ENCODE measurements at regions not wholly inside any gene's neighbourhood (a gene's known extent, or its start where the extent isn't known, plus 50 kb on each side); places are given as distances from the start of the nearest gene placed in this dataset.

GRCh38 chr13:79792716-79793115, 311.8 kb downstream of the NDFIP2 start:
- H3K4me3 Mint-ChIP-seq, result no peak overlapping the region
- H3K9me3 Mint-ChIP-seq, result no peaks in the 10 kb centered on the region
- H3K27me3 ChIP-seq (ENCODE audit: control insufficient read depth, insufficient read depth, low read length, poor library complexity, severe bottlenecking), result no peaks in the 10 kb centered on the region
- no peaks in the 10 kb centered on the region for H3K36me3 Mint-ChIP-seq (ENCODE audit: low read depth)
- DNase-seq, result no peak
- H3K27me3 Mint-ChIP-seq (ENCODE audit: insufficient read depth), result no peaks in the 10 kb centered on the region
- H3K27ac Mint-ChIP-seq, result no peak overlapping the region
- no peak for TF ChIP-seq CTCF (conservative IDR thresholded peaks at IDR 0.05)
- no peaks in the 10 kb centered on the region for H3K36me3 ChIP-seq (ENCODE audit: control insufficient read depth, insufficient read depth, low read length)
- peaks cover 9% of the 10 kb centered on the region for H3K4me1 Mint-ChIP-seq
- no peak overlapping the region for H3K4me3 ChIP-seq (ENCODE audit: low read length)
- no peak overlapping the region for H3K27ac ChIP-seq (ENCODE audit: low read depth, low read length)
- peaks cover 8% of the 10 kb centered on the region for H3K4me1 ChIP-seq (ENCODE audit: control insufficient read depth, insufficient read depth, low read length)
- no peak overlapping the region for H3K9ac ChIP-seq (ENCODE audit: extremely low read depth, low read length, poor library complexity, severe bottlenecking)
- peaks cover 20% of the 10 kb centered on the region for H3K9me3 ChIP-seq (ENCODE audit: control insufficient read depth, low read length)

GRCh38 chr13:79791471-79792042, 310.6 kb downstream of the NDFIP2 start:
- WGBS, 2 experiments (ENCODE audit: insufficient coverage in 1 of 2, insufficient read length in 1 of 2), result 96 to 100% methylated on average over 1 of the region's 2 CpGs
- peaks cover 7% of the 10 kb centered on the region for H3K4me1 Mint-ChIP-seq
- no peaks in the 10 kb centered on the region for H3K36me3 Mint-ChIP-seq (ENCODE audit: low read depth)
- H3K27ac Mint-ChIP-seq, result no peak overlapping the region
- H3K27me3 ChIP-seq (ENCODE audit: control insufficient read depth, insufficient read depth, low read length, poor library complexity, severe bottlenecking), result no peaks in the 10 kb centered on the region
- no peaks in the 10 kb centered on the region for H3K36me3 ChIP-seq (ENCODE audit: control insufficient read depth, insufficient read depth, low read length)
- H3K27ac ChIP-seq (ENCODE audit: low read depth, low read length), result no peak overlapping the region
- DNase-seq, result no peak
- H3K27me3 Mint-ChIP-seq (ENCODE audit: insufficient read depth), result no peaks in the 10 kb centered on the region
- no peaks in the 10 kb centered on the region for H3K9me3 Mint-ChIP-seq
- no peak overlapping the region for H3K9ac ChIP-seq (ENCODE audit: extremely low read depth, low read length, poor library complexity, severe bottlenecking)
- no peak overlapping the region for H3K4me3 Mint-ChIP-seq
- peaks cover 7% of the 10 kb centered on the region for H3K4me1 ChIP-seq (ENCODE audit: control insufficient read depth, insufficient read depth, low read length)
- H3K9me3 ChIP-seq (ENCODE audit: control insufficient read depth, low read length), result peaks cover 26% of the 10 kb centered on the region
- H3K4me3 ChIP-seq (ENCODE audit: low read length), result no peak overlapping the region
- no peak for TF ChIP-seq CTCF (conservative IDR thresholded peaks at IDR 0.05)

- no peak overlapping the region for H3K27ac ChIP-seq (ENCODE audit: low read depth, low read length)
- no peaks in the 10 kb centered on the region for H3K9me3 Mint-ChIP-seq
- no peak overlapping the region for H3K27ac Mint-ChIP-seq
- no peak overlapping the region for H3K4me3 ChIP-seq (ENCODE audit: low read length)
- no peaks in the 10 kb centered on the region for H3K27me3 ChIP-seq (ENCODE audit: control insufficient read depth, insufficient read depth, low read length, poor library complexity, severe bottlenecking)
- no peak overlapping the region for H3K4me3 Mint-ChIP-seq
- no peak for TF ChIP-seq CTCF (conservative IDR thresholded peaks at IDR 0.05)
- WGBS, 2 experiments (ENCODE audit: insufficient coverage in 1 of 2, insufficient read length in 1 of 2), result 94 to 100% methylated on average over 3 of the region's 4 CpGs
- H3K36me3 ChIP-seq (ENCODE audit: control insufficient read depth, insufficient read depth, low read length), result no peaks in the 10 kb centered on the region
- H3K4me1 Mint-ChIP-seq, result peaks cover 20% of the 10 kb centered on the region
- no peaks in the 10 kb centered on the region for H3K36me3 Mint-ChIP-seq (ENCODE audit: low read depth)
- no peak overlapping the region for H3K9ac ChIP-seq (ENCODE audit: extremely low read depth, low read length, poor library complexity, severe bottlenecking)
- no peak for DNase-seq
- H3K4me1 ChIP-seq (ENCODE audit: control insufficient read depth, insufficient read depth, low read length), result peaks cover 12% of the 10 kb centered on the region
- H3K27me3 Mint-ChIP-seq (ENCODE audit: insufficient read depth), result no peaks in the 10 kb centered on the region
- peaks cover 26% of the 10 kb centered on the region for H3K9me3 ChIP-seq (ENCODE audit: control insufficient read depth, low read length)
These were observed 305.2 kb downstream of the NDFIP2 start for GRCh38 chr13:79786176-79786575.
